ENCODE measurements at regions not wholly inside any gene's neighbourhood (a gene's known extent, or its start where the extent isn't known, plus 50 kb on each side); places are given as distances from the start of the nearest gene placed in this dataset.

DNA sequence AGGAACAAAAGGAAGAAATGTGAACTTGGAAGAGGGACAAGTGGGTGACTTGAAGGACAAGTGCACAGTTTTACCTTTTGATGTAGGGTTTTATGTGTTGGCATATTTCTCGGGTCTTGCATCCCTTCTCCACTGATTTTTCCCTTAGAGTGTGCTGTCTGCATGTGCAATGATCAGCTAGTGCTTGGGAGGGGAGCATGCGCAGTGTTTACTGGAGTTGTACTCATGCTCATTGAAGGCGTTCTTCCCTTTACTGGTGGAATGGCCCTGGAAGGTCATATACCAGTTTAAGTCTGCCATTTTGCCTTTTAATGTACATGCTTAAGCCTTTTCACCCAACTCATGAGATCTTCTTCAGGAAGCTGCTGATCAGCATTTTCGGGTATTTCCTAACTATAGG lies 1168.0 kb downstream of the SUCLG1 start:
- H3K27ac ChIP-seq: no peak overlapping the region
- TF ChIP-seq, protein P1, sequence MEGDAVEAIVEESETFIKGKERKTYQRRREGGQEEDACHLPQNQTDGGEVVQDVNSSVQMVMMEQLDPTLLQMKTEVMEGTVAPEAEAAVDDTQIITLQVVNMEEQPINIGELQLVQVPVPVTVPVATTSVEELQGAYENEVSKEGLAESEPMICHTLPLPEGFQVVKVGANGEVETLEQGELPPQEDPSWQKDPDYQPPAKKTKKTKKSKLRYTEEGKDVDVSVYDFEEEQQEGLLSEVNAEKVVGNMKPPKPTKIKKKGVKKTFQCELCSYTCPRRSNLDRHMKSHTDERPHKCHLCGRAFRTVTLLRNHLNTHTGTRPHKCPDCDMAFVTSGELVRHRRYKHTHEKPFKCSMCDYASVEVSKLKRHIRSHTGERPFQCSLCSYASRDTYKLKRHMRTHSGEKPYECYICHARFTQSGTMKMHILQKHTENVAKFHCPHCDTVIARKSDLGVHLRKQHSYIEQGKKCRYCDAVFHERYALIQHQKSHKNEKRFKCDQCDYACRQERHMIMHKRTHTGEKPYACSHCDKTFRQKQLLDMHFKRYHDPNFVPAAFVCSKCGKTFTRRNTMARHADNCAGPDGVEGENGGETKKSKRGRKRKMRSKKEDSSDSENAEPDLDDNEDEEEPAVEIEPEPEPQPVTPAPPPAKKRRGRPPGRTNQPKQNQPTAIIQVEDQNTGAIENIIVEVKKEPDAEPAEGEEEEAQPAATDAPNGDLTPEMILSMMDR (conservative IDR thresholded peaks at IDR 0.05): no peak

DNA sequence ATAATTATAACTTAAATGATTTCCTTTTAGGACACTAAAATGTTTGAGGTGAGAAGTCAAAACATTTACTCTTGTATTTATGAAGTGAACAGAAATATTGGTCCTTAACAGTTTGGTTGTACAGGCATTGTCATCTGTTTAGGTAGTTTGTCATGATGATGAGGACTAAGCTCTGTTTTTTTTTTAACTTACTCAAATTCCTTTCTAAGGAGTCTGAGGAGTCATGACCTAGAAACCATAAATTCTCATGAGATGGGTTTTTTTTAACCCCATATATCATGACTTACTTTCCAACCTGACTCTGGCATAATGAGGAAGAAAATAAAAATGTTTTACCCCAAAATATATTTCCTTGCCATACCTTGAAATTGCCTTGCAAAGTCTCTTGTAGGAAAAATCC lies 1176.2 kb downstream of the SUCLG1 start:
- TF ChIP-seq, protein P1 (conservative IDR thresholded peaks at IDR 0.05): no peak
- H3K27ac ChIP-seq: no peak overlapping the region

DNA sequence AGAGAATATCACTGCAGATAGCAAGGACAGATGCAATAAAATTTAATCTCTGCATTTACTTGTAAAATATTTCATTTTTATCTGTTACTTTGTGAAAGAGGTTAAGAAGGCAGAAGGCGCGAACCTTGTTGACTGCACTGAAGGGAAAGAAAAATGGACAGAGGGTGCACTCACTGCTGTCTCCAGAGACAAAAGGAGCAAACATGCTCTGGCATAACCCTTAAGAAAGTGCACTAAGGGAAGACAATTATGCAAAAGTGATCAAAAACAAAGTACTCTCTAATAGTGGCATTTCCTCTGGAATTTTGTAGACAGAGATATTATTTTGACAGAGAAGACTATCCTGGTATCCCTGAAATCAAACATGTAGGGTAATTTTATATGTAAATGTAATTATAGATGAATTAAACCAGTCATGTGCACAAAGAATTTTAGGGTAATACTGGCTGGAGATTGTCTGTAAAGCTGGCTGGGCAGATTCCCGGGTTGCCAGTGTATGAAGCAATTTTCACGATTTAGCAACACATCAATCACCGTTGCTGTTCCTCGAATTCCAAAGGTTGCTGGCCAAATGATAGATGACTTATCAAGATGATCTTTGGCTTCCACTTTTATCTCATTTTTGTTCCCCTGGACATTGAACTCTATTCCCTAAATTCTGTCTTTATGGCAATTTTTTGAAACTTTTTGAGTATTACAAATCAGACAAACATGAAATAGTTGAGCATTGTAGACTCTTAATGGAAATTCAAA lies 1176.9 kb downstream of the SUCLG1 start:
- TF ChIP-seq, protein P1 (conservative IDR thresholded peaks at IDR 0.05): no peak
- no peak overlapping the region for H3K27ac ChIP-seq

DNA sequence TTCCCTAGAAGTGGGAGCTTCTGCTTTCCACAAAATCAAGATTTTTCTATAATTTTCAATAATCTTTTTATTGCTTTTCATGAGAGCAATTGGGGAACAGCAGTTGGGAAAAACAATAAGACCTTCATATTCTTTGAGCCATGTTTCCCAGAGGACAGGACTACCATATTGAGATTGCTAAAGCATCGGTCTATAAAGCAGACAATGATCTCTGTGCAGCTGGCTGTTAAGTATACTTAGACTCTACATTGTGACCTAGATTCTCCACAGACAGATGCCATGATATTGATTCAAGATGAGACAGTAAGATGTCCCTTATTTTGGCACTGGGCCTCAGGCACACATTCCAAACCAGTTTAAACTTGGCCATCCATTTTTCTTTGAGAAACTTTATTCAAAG lies 1178.7 kb downstream of the SUCLG1 start:
- no peak overlapping the region for H3K27ac ChIP-seq
- TF ChIP-seq, protein P1 (conservative IDR thresholded peaks at IDR 0.05): no peak

DNA sequence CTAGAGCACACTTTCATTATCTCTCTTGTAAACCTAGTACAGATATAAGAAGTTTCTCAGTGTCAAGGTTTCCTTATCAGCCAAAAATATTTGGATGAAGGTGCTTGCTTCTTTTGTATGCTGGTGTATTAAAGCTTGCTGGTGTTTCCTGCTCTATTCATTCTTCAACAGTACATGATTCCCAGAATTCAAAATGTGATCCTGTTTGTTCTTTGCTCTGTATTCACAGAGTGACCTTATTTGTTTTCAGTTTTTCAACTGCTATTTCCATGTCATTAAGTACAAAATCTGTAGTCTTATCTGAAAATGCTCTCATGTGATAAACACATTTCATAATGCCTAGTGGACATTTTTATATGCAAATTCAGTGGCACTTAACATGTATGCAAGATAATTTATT lies 1185.8 kb downstream of the SUCLG1 start:
- TF ChIP-seq, protein P1 (conservative IDR thresholded peaks at IDR 0.05): no peak
- no peak overlapping the region for H3K27ac ChIP-seq

DNA sequence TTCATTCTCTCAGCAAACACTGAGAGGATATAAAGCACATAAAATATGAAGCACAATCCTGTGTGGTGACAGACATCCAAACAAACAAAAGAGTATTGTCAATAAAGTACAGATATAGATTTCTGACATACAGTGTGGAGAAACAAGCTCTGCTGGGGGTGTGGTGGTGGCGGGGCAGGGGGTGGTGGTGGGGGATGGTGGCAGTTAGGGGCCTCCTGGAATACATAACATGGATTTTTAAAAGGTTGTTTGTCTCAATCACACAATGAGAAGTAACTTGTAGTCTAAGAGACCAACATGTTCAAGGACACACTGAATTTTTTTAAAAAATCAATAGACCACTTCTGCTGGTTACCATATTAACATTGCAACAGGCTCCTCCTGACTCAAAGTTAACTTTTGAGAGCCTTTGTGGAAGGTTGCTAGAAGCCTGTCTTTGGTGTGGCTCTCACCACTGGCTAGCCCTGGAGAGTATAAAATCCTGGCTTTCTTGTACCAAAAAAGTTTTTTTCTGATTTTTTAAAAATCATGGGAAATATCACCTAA lies 1197.4 kb downstream of the SUCLG1 start:
- TF ChIP-seq, protein P1 (conservative IDR thresholded peaks at IDR 0.05): no peak
- no peak overlapping the region for H3K27ac ChIP-seq

DNA sequence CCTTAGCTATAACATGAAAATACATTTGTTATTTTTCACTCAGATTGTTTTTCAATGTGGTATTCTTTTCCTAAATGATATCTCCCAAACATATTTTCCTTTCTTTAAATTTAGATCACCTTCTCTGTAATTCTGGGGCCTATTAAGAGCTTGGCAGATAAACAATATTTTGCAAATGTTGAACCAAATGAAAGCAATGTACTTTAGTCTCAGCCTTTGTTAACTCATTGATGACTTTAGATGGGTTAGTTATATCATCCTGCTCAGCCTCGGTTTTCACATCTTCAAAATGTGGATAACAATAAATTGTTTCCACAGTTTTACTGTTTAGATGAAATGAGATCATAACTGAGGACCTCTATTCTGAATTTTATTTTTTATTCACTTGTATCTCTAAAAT lies 1205.2 kb downstream of the SUCLG1 start:
- TF ChIP-seq, protein P1 (conservative IDR thresholded peaks at IDR 0.05): no peak
- no peak overlapping the region for H3K27ac ChIP-seq

All from VCaP (cell line).